ENCODE measurements at regions not wholly inside any gene's neighbourhood (a gene's known extent, or its start where the extent isn't known, plus 50 kb on each side); places are given as distances from the start of the nearest gene placed in this dataset.
"Not testable (repeated sequence)": the region's sequence is repeated elsewhere in the genome, so short reads cannot be mapped to it uniquely, and the experiment has no call there.

- TF ChIP-seq POLR2A (IDR thresholded peaks at IDR 0.05) (no peak), CTCF (IDR thresholded peaks at IDR 0.05) (no peak)
- 61 to 80% (median 75%) methylated on average over 10 of the region's 10 CpGs for WGBS, 4 donors
- no peak overlapping the region for H3K27ac ChIP-seq
- ATAC-seq (no peak), DNase-seq (no peak)
- intact Hi-C loops (cut with DNase I), result no loop called here
- H3K27me3 ChIP-seq, result peaks cover 0 to 44% (median 15%) of the 10 kb centered on the region in 9 donors
- no peaks in the 10 kb centered on the region for H3K36me3 ChIP-seq
- H3K4me1 ChIP-seq, result peaks cover 0 to 13% (median 3%) of the 10 kb centered on the region in 12 donors
- no peak overlapping the region for H3K4me3 ChIP-seq
- H3K9me3 ChIP-seq, result no peaks in the 10 kb centered on the region
Observed at GRCh38 chr6:27777126-27777525, 135.1 kb downstream of the OR2B2 start.

GRCh38 chr6:27776504-27776903, 135.7 kb downstream of the OR2B2 start:
- WGBS, 4 donors, result 86 to 93% (median 88%) methylated on average over 4 of the region's 4 CpGs
- TF ChIP-seq CTCF (IDR thresholded peaks at IDR 0.05), result no peak
- TF ChIP-seq POLR2A (IDR thresholded peaks at IDR 0.05), result no peak
- H3K27me3 ChIP-seq, result peaks cover 0 to 50% (median 19%) of the 10 kb centered on the region in 9 donors

GRCh38 chr6:27775796-27776184, 136.4 kb downstream of the OR2B2 start:
- WGBS, 4 donors, result 85 to 86% (median 86%) methylated on average over 9 of the region's 9 CpGs
- Histone ChIP-seq H3K9me3 (no peaks in the 10 kb centered on the region), H3K27me3 (peaks cover 0 to 57% (median 21%) of the 10 kb centered on the region in 9 donors), H3K27ac (no peak overlapping the region), H3K4me3 (no peak overlapping the region), H3K36me3 (no peaks in the 10 kb centered on the region), H3K4me1 (peaks cover 0 to 16% (median 4%) of the 10 kb centered on the region in 12 donors)
- ATAC-seq (no peak), DNase-seq (no peak)
- no peak for TF ChIP-seq CTCF (IDR thresholded peaks at IDR 0.05)
- no peak for TF ChIP-seq POLR2A (IDR thresholded peaks at IDR 0.05)
- intact Hi-C loops (cut with DNase I), result no loop called here

More at GRCh38 chr6:27776504-27776903, 135.7 kb downstream of the OR2B2 start:
- no peak for ATAC-seq
- Histone ChIP-seq H3K36me3 (no peaks in the 10 kb centered on the region), H3K4me3 (no peak overlapping the region), H3K27ac (no peak overlapping the region), H3K9me3 (no peaks in the 10 kb centered on the region), H3K4me1 (peaks cover 0 to 16% (median 4%) of the 10 kb centered on the region in 12 donors)
- intact Hi-C loops (cut with DNase I), result no loop called here
- no peak for DNase-seq

GRCh38 chr6:27775138-27775795, 136.9 kb downstream of the OR2B2 start:
- ATAC-seq; H3K4me3 ChIP-seq; H3K36me3 ChIP-seq; H3K9me3 ChIP-seq; intact Hi-C loops (cut with DNase I); H3K27ac ChIP-seq; DNase-seq: not testable (repeated sequence)
- WGBS, 4 donors, result 51 to 75% (median 54%) methylated on average over 5 of the region's 5 CpGs
- Histone ChIP-seq H3K4me1 (peaks cover 0 to 16% (median 4%) of the 10 kb centered on the region in 12 donors), H3K27me3 (peaks cover 0 to 62% (median 23%) of the 10 kb centered on the region in 9 donors)

- not testable (repeated sequence) for H3K36me3 ChIP-seq, ATAC-seq, H3K4me3 ChIP-seq, DNase-seq, H3K9me3 ChIP-seq, H3K27ac ChIP-seq
- intact Hi-C loops (cut with DNase I), result loop anchor here in 2 of 10 donors (5.0 kb wide), 1 partner anchor 123 kb away; no protein-coding TSS in a partner anchor
- Histone ChIP-seq H3K4me1 (peaks cover 0 to 16% (median 4%) of the 10 kb centered on the region in 12 donors), H3K27me3 (peaks cover 2 to 73% (median 33%) of the 10 kb centered on the region in 9 donors)
- WGBS, 4 donors, result 79 to 89% (median 84%) methylated on average over 8 of the region's 8 CpGs
Observed at GRCh38 chr6:27774264-27774600, 138.0 kb downstream of the OR2B2 start.

- H3K4me1 ChIP-seq, result peaks cover 0 to 16% (median 4%) of the 10 kb centered on the region in 12 donors
- not testable (repeated sequence) for H3K36me3 ChIP-seq, H3K9me3 ChIP-seq, ATAC-seq, H3K4me3 ChIP-seq, DNase-seq, H3K27ac ChIP-seq
- H3K27me3 ChIP-seq, result peaks cover 5 to 75% (median 29%) of the 10 kb centered on the region in 9 donors
- 84 to 92% (median 88%) methylated on average over 10 of the region's 10 CpGs for WGBS, 4 donors
- intact Hi-C loops (cut with DNase I), result loop anchor here in 4 of 10 donors (2.0 to 5.0 kb wide), 2 partner anchors 121 to 124 kb away; no protein-coding TSS in a partner anchor
Observed at GRCh38 chr6:27773542-27774263, 138.5 kb downstream of the OR2B2 start.
